Ovary (tissue), 3 donors: ENCODE measurements at regions not wholly inside any gene's neighbourhood (a gene's known extent, or its start where the extent isn't known, plus 50 kb on each side); places are given as distances from the start of the nearest gene placed in this dataset.

ENCODE experiments used
- EP300 ChIP-seq: sonication (generic); formaldehyde crosslinking; IDR thresholded peaks from one replicate; pipeline ENCODE4 v1.6.1; 2017; ENCODE audit warnings: antibody characterized with exemption
- TF ChIP-seq, protein P1 (sequence below), 3 donors: fragments of 450-650 bp in 2 of 3; fragments of 200-600 bp in 1 of 3; IDR thresholded peaks; one replicate each; pipeline versions ENCODE4 v1.5.1 to v1.8.0; 2016 to 2022; ENCODE audit warnings: antibody characterized with exemption in 3 of 3, mild to moderate bottlenecking in 1 of 3
- donor health status: DM: no; HTN: no; CAD: no.

DNA sequence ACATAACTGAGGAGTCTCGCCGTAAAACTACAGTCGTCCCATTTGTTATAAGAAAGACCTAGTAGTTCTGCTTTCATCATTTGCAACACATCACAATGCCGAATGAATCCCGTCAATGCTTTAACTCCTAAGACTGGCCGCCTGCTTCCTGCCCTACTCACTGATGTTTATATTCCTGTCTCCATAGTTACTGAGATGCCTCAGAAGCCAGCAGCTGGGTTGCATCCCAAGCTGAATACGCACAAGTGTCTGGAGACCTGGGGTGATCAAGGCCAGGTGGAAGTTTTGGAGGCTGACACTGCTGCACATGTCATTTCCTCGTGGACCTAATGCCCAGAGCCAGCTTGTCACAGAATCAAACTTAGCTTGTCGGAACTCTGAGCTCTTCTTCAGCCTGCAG is 95.2 kb upstream of the UBE2E1 start:
- no peak for TF ChIP-seq EP300
- TF ChIP-seq, protein P1, sequence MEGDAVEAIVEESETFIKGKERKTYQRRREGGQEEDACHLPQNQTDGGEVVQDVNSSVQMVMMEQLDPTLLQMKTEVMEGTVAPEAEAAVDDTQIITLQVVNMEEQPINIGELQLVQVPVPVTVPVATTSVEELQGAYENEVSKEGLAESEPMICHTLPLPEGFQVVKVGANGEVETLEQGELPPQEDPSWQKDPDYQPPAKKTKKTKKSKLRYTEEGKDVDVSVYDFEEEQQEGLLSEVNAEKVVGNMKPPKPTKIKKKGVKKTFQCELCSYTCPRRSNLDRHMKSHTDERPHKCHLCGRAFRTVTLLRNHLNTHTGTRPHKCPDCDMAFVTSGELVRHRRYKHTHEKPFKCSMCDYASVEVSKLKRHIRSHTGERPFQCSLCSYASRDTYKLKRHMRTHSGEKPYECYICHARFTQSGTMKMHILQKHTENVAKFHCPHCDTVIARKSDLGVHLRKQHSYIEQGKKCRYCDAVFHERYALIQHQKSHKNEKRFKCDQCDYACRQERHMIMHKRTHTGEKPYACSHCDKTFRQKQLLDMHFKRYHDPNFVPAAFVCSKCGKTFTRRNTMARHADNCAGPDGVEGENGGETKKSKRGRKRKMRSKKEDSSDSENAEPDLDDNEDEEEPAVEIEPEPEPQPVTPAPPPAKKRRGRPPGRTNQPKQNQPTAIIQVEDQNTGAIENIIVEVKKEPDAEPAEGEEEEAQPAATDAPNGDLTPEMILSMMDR (IDR thresholded peaks at IDR 0.05): no peak
